ENCODE measurements at regions not wholly inside any gene's neighbourhood (a gene's known extent, or its start where the extent isn't known, plus 50 kb on each side); places are given as distances from the start of the nearest gene placed in this dataset.

DNA sequence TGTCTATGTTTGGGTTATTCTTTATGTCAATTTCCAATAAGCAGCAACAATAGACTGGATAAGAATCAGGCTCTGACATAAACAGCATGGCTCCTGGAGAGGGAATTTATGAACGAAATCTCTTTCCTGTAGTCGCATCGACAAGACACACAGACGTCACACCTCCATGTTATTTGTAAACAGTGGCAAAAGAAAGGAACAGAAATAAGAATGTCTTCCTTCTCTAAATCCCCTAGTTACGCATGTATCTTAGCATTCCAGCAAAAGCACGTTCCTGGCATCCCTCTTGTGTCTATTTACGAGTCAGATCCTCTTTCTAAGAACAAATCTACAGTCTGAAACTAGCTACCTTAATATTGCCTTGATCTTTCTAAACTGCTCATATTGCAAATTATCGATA lies 559.1 kb upstream of the JAG1 start:
- DNase-seq (ENCODE audit: low spot score) (no peak), FAIRE-seq (no peak), ATAC-seq (no peak)
- ChIA-PET POLR2A (no interaction called here), CTCF (ENCODE audit: low intra/inter-chr PET ratio, low total read pairs) (no interaction called here)
- no peaks in the 10 kb centered on the region for H3K9me3 ChIP-seq (ENCODE audit: low read length)
- H4K20me1 ChIP-seq (ENCODE audit: insufficient read depth, low read length): no peaks in the 10 kb centered on the region
- no peaks in the 10 kb centered on the region for H3K4me1 ChIP-seq (ENCODE audit: insufficient read depth, low read length)
- BruUV-seq (replicated peaks): no TSS peak
- H3K4me3 ChIP-seq (replicated peaks in 1 of 3; ENCODE audit: insufficient read depth in 1 of 3, low read depth in 2 of 3, low read length in 3 of 3): no peak overlapping the region
- no peaks in the 10 kb centered on the region for H3K27me3 ChIP-seq (ENCODE audit: control insufficient read depth in 1 of 2, insufficient read depth in 2 of 2, low read length in 2 of 2)
- intact Hi-C loops (cut with micrococcal nuclease; ENCODE audit: unreplicated experiment) (no loop called here), in situ Hi-C loops (cut with HindIII; ENCODE audit: extremely low pct_ligation_motif_present, low pct_unique_long_range_greater_than_20kb) (no loop called here)
- H3K9ac ChIP-seq (ENCODE audit: insufficient read depth, low read depth, low read length): no peak overlapping the region
- H2AFZ ChIP-seq (ENCODE audit: low read length): no peak overlapping the region
- 29% methylated on average over 8 of the region's 8 CpGs for WGBS (ENCODE audit: low lambda C conversion rate)
- no peak overlapping the region for H3K27ac ChIP-seq (ENCODE audit: extremely low read length, insufficient read depth, low read length)
- H3K36me3 ChIP-seq (replicated peaks in 1 of 2; ENCODE audit: control insufficient read depth in 1 of 2, insufficient read depth in 2 of 2, low read length in 2 of 2): no peaks in the 10 kb centered on the region
- H3K4me2 ChIP-seq (ENCODE audit: low read depth, low read length): no peak overlapping the region
- H3K79me2 ChIP-seq (ENCODE audit: insufficient read depth, low read length): no peaks in the 10 kb centered on the region
- no peak for TF ChIP-seq ZFAT (CRISPR knock-in tag; conservative IDR thresholded peaks at IDR 0.05)
- no peak for TF ChIP-seq ZSCAN12 (CRISPR knock-in tag; IDR thresholded peaks at IDR 0.05)
- no peak for TF ChIP-seq HIVEP1 (CRISPR knock-in tag; IDR thresholded peaks at IDR 0.05)

DNA sequence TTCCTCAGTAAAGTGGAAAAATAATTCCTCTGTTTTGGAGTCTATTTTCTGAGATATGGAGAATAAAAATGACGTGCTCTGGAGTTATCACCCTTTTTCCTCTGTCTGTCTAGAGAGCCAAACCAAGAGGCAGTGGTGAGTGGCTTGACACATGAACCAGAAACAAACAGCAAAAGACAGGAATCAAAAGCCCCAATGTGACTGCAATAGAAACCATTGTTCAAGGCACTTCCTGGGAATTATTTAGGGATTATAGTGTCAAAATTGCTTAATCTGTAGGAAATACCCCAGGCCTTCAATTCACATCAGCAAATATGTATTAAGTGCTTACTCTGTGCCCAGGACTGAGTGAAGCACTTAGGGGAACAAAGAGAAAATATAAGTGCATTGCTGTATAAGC lies 560.4 kb upstream of the JAG1 start:
- Histone ChIP-seq H3K9ac (ENCODE audit: insufficient read depth, low read depth, low read length) (no peak overlapping the region), H3K4me1 (ENCODE audit: insufficient read depth, low read length) (no peaks in the 10 kb centered on the region), H2AFZ (ENCODE audit: low read length) (no peak overlapping the region), H3K9me3 (ENCODE audit: low read length) (no peaks in the 10 kb centered on the region), H3K4me3 (replicated peaks in 1 of 3; ENCODE audit: insufficient read depth in 1 of 3, low read depth in 2 of 3, low read length in 3 of 3) (no peak overlapping the region), H3K36me3 (replicated peaks in 1 of 2; ENCODE audit: control insufficient read depth in 1 of 2, insufficient read depth in 2 of 2, low read length in 2 of 2) (no peaks in the 10 kb centered on the region), H3K79me2 (ENCODE audit: insufficient read depth, low read length) (no peaks in the 10 kb centered on the region), H4K20me1 (ENCODE audit: insufficient read depth, low read length) (no peaks in the 10 kb centered on the region), H3K4me2 (ENCODE audit: low read depth, low read length) (no peak overlapping the region), H3K27me3 (ENCODE audit: control insufficient read depth in 1 of 2, insufficient read depth in 2 of 2, low read length in 2 of 2) (no peaks in the 10 kb centered on the region), H3K27ac (ENCODE audit: extremely low read length, insufficient read depth, low read length) (no peak overlapping the region)
- in situ Hi-C loops (cut with HindIII; ENCODE audit: extremely low pct_ligation_motif_present, low pct_unique_long_range_greater_than_20kb) (no loop called here), intact Hi-C loops (cut with micrococcal nuclease; ENCODE audit: unreplicated experiment) (no loop called here)
- FAIRE-seq: no peak
- POLR2A ChIA-PET: no interaction called here
- BruUV-seq (replicated peaks): no TSS peak
- 2% methylated on average over 1 of the region's 1 CpG for WGBS (ENCODE audit: low lambda C conversion rate)
- ATAC-seq: no peak
- CTCF ChIA-PET (ENCODE audit: low intra/inter-chr PET ratio, low total read pairs): no interaction called here
- TF ChIP-seq, protein P1, sequence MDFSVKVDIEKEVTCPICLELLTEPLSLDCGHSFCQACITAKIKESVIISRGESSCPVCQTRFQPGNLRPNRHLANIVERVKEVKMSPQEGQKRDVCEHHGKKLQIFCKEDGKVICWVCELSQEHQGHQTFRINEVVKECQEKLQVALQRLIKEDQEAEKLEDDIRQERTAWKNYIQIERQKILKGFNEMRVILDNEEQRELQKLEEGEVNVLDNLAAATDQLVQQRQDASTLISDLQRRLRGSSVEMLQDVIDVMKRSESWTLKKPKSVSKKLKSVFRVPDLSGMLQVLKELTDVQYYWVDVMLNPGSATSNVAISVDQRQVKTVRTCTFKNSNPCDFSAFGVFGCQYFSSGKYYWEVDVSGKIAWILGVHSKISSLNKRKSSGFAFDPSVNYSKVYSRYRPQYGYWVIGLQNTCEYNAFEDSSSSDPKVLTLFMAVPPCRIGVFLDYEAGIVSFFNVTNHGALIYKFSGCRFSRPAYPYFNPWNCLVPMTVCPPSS (IDR thresholded peaks at IDR 0.05): no peak
- 0 out of 2 replicates have a peak, but pooled peaks have one; percentile 16 for TF ChIP-seq MAFF (IDR thresholded peaks at IDR 0.05; ENCODE audit: low read depth, low read length)
- DNase-seq (ENCODE audit: low spot score): no peak
